ENCODE measurements at regions not wholly inside any gene's neighbourhood (a gene's known extent, or its start where the extent isn't known, plus 50 kb on each side); places are given as distances from the start of the nearest gene placed in this dataset.
"Not testable (repeated sequence)": the region's sequence is repeated elsewhere in the genome, so short reads cannot be mapped to it uniquely, and the experiment has no call there.

GRCh38 chr6:167690931-167691330, 135.8 kb upstream of the AFDN start:
- no peak for DNase-seq

DNA sequence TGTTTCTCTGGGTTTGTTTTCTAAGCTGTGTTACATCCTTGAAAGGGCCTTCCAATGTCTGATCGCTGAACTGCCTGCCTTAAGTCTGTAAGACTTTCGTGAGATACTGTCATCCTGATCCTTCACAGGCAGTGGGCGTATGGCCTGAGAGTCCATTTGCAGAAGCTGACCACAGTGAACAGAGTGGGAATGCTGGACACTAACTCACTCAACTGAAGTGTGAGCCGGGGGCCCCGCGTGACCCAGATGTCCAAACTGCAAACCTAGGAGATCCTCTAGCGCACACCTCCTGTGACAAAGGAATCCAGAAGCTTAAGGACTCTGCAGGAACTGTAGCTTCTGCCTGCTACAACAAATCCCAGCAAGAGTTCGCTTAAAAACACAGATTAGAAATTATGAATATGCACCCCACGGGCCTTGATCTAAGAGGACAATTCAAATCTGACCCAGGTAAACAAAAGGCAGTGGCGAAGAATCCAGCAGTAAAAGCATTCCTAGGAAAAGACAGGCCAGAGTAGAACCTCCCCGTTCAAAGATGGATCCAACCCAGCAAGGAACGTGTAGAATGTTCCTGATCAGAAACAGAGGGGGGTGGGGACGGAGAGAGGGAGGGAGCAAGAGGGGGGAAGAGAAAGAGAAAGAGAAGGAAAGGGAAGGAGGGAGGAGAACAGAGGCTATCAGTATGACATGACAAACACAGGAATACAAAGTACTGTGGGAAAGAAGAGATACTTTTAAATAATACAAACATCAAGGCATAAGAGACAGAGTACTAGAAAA, 135.0 kb upstream of the AFDN start:
- no peak for DNase-seq

GRCh38 chr6:167693478-167693877, 133.2 kb upstream of the AFDN start:
- not testable (repeated sequence) for DNase-seq

- DNase-seq: no peak
Measured at GRCh38 chr6:167695831-167696230, 130.9 kb upstream of the AFDN start.

DNA sequence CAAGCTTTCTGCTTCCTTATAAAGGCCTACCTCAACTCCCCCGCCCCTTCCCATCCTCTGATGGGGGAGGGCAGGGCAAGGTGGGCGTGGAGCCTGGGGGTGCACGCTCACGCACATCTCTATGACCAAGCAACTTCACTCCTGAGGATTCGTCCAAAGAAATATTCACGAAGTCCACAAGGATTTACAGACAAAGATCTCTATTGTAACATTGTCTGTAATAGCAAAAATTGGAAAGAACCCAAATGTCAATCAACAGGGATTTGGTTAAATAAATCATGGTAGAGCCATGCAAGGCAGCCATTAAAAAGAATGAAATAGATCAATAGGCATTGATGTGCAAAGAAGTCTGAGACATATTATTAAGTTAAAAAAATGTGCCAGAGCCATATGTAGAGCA, 130.4 kb upstream of the AFDN start:
- DNase-seq: no peak

GRCh38 chr6:167697316-167697715, 129.4 kb upstream of the AFDN start:
- no peak for DNase-seq

- DNase-seq: no peak
Measured at GRCh38 chr6:167698540-167698939, 128.2 kb upstream of the AFDN start.

DNA sequence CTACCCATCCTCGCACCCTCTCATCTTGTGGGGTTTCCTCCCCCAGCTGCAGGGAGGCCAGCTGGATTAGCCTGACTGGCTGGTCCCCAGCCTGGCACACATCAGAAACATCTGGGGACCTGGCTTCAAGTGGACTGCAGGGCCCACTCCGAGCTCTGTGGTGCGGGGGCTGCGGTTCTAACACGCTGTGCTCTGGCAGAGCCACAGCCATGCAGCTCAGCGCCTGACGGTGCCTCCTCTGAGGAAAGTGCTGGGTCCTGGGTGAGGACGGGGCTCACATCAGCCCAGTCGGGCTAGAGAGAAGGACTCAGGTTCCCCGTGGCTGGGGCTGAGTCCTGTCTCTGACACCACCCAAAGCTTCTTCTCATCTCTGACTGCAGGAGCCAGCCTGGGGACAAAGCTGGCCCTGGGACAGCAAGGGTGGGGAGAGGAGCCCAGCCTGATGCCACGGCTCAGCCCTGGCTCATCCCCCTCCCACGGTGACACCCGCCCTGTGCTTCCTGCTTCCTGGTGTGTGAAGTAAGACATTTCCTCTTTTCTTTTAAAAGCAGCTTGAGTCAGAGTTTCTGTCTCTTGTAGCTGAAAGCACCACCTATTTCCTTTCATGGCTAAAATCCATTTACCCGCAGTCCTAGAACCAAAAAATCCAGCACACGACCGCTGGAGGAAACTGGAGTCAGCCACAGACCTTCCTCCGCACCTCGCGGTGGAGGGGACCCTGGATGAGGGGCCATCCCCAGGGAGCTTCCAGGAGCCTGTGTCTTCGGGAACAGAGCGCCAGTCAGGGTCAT, 127.4 kb upstream of the AFDN start:
- DNase-seq: no peak

DNA sequence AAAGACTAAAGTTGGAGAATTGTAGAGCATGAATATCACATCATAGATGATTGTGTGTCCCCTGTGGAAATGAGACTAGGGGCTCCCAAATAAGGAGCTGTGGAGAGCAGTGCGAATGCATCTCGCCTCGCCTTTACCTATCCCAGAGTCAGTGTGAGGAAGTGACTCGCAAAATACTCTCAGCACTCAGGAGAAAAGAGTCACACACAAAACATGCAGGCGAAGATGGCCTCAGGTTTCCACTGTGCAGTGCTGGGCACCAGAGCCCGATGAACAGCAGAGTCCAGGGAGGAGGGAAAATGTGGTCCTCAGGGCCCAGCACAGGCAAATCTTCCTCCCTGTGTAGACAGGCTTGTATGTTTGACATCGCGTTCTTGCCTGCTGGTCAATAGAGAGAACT, 126.5 kb upstream of the AFDN start:
- no peak for DNase-seq

- DNase-seq: no peak
Measured at GRCh38 chr6:167701010-167701409, 125.7 kb upstream of the AFDN start.

- no peak for DNase-seq
Measured at GRCh38 chr6:167702241-167702827, 124.4 kb upstream of the AFDN start.

DNA sequence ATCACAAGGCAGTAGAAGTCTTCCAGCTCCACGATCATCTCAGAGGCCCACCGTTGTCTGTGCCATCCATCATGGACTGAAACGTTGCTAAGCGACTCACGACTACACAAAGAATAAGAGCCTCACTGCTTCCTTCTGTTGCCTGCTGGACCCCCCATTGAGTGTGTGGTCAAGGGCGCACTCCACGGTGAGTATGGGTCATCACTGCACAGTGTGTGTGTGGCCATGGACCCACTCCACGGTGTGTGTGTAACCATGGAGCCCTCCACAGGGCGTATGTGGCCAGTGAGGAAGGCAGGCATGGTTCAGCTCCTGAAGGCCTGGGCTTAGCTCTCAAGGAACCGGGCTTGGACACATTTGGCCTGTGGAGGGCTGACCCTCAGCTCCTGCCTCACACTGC, 123.4 kb upstream of the AFDN start:
- no peak for DNase-seq

- DNase-seq: no peak
Measured at GRCh38 chr6:167703781-167704180, 122.9 kb upstream of the AFDN start.

DNA sequence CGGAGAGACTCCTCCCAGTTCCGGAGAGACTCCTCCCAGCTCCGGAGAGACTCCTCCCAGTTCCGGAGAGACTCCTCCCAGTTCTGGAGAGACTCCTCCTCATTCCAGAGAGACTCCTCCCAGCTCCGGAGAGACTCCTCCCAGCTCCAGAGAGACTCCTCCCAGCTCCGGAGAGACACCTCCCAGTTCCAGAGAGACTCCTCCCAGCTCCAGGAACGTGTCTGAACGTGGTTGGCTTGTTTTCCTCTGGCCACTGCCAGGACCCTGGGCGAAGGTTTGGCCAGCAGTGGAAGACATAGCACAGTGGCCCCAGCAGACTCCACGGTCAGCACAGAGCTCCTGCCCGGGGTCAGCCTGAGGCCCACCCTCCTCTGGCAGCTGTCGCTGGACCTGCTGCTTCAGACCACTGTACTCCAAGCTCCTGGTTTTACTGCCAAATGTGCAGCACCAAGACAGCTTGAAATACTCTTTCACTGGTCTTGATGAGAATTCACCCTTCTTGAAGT, 122.3 kb upstream of the AFDN start:
- DNase-seq: no peak

GRCh38 chr6:167705211-167705750, 121.4 kb upstream of the AFDN start:
- no peak for DNase-seq

GRCh38 chr6:167706313-167707109, 120.2 kb upstream of the AFDN start:
- DNase-seq: no peak

DNA sequence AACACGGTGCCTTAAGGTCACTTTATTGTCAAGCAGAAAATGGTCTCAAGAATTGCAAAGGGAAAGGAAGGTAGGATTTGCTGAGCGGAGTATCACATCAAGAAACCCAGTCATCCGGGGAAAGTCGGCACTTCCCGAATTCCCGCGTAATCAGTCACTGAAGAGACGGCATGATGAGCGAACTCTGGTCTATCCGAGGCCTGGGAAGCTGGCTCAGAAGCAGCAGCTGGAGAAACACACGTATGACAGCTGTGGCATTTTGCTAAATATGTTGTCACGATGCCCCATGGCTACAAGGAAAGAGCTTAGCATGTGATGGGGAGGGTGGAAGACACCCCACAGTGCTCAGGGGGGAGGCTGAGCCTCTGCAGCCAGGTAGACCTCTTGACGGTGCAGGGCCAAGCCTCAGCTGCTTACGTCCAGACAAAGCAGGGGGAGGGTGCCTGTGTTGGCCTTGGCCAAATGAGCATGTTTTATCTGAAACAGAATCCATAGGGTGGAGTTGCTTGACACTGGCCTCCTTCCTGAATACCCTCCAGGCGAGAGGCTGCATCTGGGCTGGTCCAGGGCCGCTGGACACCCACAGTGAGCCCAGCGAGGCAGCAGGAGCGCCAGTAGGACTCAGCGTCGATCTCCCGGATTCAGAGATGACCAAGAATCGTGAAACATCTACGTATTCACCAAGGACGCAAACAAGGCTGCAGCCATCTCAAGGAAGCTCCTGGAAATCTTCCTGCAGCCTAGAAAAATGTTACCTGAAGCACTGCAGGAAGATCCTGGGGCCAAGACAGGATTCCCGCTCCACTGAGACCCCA, 118.8 kb upstream of the AFDN start:
- DNase-seq: no peak

GRCh38 chr6:167708501-167709094, 118.1 kb upstream of the AFDN start:
- DNase-seq: no peak

DNA sequence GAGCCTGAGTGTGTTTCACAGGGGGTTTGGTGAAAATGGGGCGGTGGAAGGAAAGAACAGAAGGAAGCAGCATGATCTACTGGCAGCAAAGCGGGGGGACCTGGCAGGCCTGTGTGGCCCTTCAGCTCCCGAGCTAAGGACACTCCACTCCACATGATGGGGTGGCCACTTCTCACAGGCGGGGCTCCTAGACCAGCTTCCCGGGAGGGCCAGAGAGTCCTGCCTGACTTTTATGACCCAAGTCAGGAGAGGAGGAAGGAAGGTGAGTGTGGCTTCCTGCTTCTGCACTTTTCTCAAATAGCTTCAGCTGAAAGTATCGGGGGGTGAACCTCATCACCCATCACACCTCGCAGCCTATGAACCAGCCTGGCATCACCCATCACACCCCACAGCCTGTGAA, 117.5 kb upstream of the AFDN start:
- DNase-seq: no peak

- DNase-seq: not testable (repeated sequence)
Measured at GRCh38 chr6:167709776-167710336, 116.9 kb upstream of the AFDN start.

DNA sequence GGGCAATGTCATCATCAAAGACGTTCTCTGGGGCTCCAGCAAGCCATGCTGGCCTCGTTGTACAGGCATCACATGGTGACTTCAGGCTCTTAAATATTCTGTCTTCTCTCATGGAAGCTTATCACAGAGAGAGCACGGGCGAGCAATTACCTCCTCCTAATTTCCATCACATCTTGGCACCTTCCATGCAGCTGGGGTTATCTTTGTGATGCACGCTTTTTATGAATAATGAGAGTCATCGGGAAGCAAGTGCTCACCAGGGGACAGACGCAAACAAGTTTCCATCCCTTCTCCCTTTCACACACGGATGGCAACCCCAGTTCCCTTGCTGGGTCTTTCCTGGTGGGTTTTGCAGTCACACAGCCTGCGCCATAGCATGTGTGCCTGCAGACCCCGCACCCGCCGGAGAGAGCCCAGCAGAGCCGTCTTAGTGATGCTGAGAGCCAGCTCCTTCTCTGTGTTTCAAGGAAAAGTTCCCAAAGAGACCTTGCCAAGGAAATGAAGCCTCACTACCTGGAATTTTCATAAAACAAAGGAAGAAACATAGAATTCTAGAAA, 116.3 kb upstream of the AFDN start:
- DNase-seq: no peak

Data from cerebellar nuclear complex (tissue), 1 donor.